Renal cortical epithelial cell (primary cell): ENCODE measurements at regions not wholly inside any gene's neighbourhood (a gene's known extent, or its start where the extent isn't known, plus 50 kb on each side); places are given as distances from the start of the nearest gene placed in this dataset.

ENCODE experiments used
- DNase-seq: peaks from one replicate; pipeline ENCODE4 v3.0.0-alpha.2; 2011; ENCODE audit warnings: low read depth

GRCh38 chr4:98210281-98210680 lies 50.9 kb upstream of the RAP1GDS1 start:
- DNase-seq: peak; percentile 21

- DNase-seq: no peak
Observed at GRCh38 chr4:98209111-98209510, 52.1 kb upstream of the RAP1GDS1 start.

- no peak for DNase-seq
Observed at GRCh38 chr4:98204236-98204553, 57.0 kb upstream of the RAP1GDS1 start.

- DNase-seq: peak; percentile 30
Observed at GRCh38 chr4:98203332-98204235, 57.6 kb upstream of the RAP1GDS1 start.

- DNase-seq: no peak
Observed at GRCh38 chr4:98202907-98203306, 58.3 kb upstream of the RAP1GDS1 start.

GRCh38 chr4:98199247-98199646 lies 56.0 kb upstream of the STPG2 start:
- peak; percentile 44 for DNase-seq

GRCh38 chr4:98195005-98195404 lies 51.7 kb upstream of the STPG2 start:
- no peak for DNase-seq

- DNase-seq: no peak
Observed at GRCh38 chr4:98193459-98194105, 50.3 kb upstream of the STPG2 start.
